ENCODE measurements at regions not wholly inside any gene's neighbourhood (a gene's known extent, or its start where the extent isn't known, plus 50 kb on each side); places are given as distances from the start of the nearest gene placed in this dataset.

DNA sequence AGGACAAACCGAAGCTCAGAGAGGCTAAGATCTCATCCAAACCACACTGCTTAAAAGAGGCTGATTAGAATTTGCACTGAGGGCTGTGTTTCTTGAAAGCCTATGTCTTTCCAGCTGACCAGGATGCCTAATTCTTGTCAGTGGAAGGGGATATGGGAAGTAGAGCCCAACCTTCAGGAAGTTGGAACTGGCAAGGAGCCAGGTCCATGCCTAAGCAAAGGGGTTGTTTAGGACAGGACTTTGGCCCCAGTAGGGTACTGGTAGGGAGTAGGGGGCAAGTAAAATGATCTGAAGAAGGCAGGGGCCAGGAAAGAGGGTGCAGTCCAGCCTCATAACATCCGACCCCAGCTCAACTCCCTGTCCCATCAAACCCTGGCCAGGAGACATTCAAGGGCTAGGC lies 130.9 kb downstream of the GAS1 start:
- no peak overlapping the region for H3K4me3 ChIP-seq (ENCODE audit: low read depth, poor library complexity, severe bottlenecking)
- WGBS, 2 donors: 76 to 86% methylated on average over 2 of the region's 2 CpGs
- intact Hi-C loops (cut with DNase I; ENCODE audit: low total_unique reads): no loop called here
- TF ChIP-seq, protein P1, sequence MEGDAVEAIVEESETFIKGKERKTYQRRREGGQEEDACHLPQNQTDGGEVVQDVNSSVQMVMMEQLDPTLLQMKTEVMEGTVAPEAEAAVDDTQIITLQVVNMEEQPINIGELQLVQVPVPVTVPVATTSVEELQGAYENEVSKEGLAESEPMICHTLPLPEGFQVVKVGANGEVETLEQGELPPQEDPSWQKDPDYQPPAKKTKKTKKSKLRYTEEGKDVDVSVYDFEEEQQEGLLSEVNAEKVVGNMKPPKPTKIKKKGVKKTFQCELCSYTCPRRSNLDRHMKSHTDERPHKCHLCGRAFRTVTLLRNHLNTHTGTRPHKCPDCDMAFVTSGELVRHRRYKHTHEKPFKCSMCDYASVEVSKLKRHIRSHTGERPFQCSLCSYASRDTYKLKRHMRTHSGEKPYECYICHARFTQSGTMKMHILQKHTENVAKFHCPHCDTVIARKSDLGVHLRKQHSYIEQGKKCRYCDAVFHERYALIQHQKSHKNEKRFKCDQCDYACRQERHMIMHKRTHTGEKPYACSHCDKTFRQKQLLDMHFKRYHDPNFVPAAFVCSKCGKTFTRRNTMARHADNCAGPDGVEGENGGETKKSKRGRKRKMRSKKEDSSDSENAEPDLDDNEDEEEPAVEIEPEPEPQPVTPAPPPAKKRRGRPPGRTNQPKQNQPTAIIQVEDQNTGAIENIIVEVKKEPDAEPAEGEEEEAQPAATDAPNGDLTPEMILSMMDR (IDR thresholded peaks at IDR 0.05): no peak
- TF ChIP-seq POLR2A (IDR thresholded peaks at IDR 0.05): no peak
- DNase-seq (ENCODE audit: low spot score in 2 of 2): no peak

DNA sequence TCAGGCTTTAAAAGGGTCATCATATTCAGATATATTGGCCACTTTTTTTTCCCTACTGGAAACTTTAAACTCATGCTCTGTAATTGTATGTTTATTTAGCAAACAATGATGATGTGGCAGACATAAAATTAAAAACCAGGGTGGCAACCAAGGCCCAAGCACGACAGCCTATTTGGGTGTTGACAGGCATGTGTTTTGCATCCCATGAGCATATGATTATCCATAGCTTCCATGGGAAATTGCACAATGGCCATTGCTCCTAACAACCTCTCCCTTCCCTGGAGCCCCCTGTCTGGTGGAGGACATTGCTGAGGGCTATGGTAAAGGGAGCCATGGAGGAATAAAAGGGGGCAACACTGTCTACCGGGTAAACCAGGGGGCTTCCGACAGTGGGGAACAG lies 134.7 kb downstream of the GAS1 start:
- no peak overlapping the region for H3K4me3 ChIP-seq (ENCODE audit: low read depth, poor library complexity, severe bottlenecking)
- DNase-seq (ENCODE audit: low spot score in 2 of 2): no peak
- intact Hi-C loops (cut with DNase I; ENCODE audit: low total_unique reads): no loop called here
- no peak for TF ChIP-seq POLR2A (IDR thresholded peaks at IDR 0.05)
- TF ChIP-seq, protein P1 (IDR thresholded peaks at IDR 0.05): no peak
- 81 to 89% methylated on average over 3 of the region's 3 CpGs for WGBS, 2 donors

GRCh38 chr9:86809759-86810367 lies 137.4 kb downstream of the GAS1 start:
- DNase-seq (ENCODE audit: low spot score in 2 of 2): no peak
- 83 to 85% methylated on average over 9 of the region's 9 CpGs for WGBS, 2 donors
- intact Hi-C loops (cut with DNase I; ENCODE audit: low total_unique reads): no loop called here
- H3K4me3 ChIP-seq (ENCODE audit: low read depth, poor library complexity, severe bottlenecking): no peak overlapping the region
- TF ChIP-seq, protein P1 (IDR thresholded peaks at IDR 0.05): no peak
- TF ChIP-seq POLR2A (IDR thresholded peaks at IDR 0.05): no peak

DNA sequence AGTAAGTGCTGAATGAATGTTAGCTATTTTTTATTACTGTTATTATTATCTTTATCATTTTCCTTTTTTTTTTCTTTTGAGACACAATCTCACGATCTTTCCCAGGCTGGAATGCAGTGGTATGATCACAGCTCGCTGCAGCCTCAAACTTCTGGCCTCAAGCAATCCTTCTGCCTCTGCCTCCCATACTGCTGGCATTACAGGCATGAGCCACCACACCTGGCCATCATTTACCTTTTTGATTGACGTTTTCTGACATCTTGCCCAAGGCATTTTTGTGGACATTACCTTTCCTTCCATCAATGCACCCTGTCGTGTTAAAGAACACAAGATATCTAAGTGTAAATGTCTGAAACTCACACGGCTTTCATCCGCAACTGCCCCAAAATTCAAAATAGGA lies 138.2 kb downstream of the GAS1 start:
- no peak for TF ChIP-seq POLR2A (IDR thresholded peaks at IDR 0.05)
- TF ChIP-seq, protein P1 (IDR thresholded peaks at IDR 0.05): no peak
- WGBS, 2 donors: 87 to 92% methylated on average over 6 of the region's 6 CpGs
- H3K4me3 ChIP-seq (ENCODE audit: low read depth, poor library complexity, severe bottlenecking): no peak overlapping the region
- intact Hi-C loops (cut with DNase I; ENCODE audit: low total_unique reads): no loop called here
- no peak for DNase-seq (ENCODE audit: low spot score in 2 of 2)

DNA sequence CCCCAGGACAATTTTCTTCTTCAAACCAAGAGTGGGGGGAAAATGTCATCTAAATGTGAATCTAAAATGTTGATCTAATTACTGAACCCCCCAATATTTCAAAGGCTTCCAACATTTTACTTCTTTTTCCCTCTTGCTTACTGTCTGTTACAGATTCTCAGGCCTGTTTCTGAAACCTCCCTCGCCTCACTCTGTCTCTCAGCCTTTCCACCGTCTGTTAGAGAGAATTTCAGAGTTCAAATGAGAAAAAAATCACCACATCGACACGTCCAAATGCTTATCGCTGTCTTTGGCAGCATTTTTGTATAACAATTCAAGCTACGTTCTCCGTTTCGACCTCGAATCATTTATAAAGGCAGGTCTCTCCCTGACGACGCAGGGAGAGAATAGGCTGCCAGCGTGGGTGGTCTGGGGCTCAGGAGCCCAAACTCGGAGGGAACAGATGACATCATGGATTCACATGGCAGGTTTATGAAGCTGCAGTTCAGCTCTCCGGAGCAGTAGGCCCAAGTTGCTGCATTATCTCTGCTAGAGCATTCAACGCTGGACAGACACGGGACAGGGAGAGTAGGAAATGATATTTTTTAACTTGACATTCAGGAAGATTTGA lies 139.8 kb downstream of the GAS1 start:
- no peak overlapping the region for H3K4me3 ChIP-seq (ENCODE audit: low read depth, poor library complexity, severe bottlenecking)
- TF ChIP-seq, protein P1 (IDR thresholded peaks at IDR 0.05): no peak
- TF ChIP-seq POLR2A (IDR thresholded peaks at IDR 0.05): no peak
- no peak for DNase-seq (ENCODE audit: low spot score in 2 of 2)
- intact Hi-C loops (cut with DNase I; ENCODE audit: low total_unique reads): no loop called here
- 61 to 64% methylated on average over 16 of the region's 16 CpGs for WGBS, 2 donors

DNA sequence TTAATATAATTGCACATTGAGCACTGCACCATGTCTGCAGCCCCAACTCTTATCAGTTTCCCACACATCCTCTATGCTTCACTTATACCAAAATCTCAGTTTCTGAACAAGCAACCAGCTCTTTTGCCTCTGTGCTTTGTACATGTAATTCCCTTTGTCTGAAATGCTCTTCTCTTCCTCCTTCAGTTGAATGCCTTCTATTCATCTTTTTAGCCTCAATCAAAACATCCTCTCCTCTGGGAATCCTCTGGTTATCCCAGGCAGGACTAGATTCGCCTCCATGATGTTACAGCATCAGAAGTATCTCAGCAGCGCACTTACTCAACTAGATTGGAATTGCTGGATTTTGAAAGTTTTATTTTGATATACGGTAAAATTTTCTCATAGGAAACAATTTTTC lies 143.3 kb downstream of the GAS1 start:
- DNase-seq (ENCODE audit: low spot score in 2 of 2): no peak
- WGBS, 2 donors: 92 to 93% methylated on average over 3 of the region's 3 CpGs
- TF ChIP-seq POLR2A (IDR thresholded peaks at IDR 0.05): no peak
- TF ChIP-seq, protein P1 (IDR thresholded peaks at IDR 0.05): no peak
- intact Hi-C loops (cut with DNase I; ENCODE audit: low total_unique reads): no loop called here
- no peak overlapping the region for H3K4me3 ChIP-seq (ENCODE audit: low read depth, poor library complexity, severe bottlenecking)
